ENCODE measurements at regions not wholly inside any gene's neighbourhood (a gene's known extent, or its start where the extent isn't known, plus 50 kb on each side); places are given as distances from the start of the nearest gene placed in this dataset.
"Not testable (repeated sequence)": the region's sequence is repeated elsewhere in the genome, so short reads cannot be mapped to it uniquely, and the experiment has no call there.

GRCh38 chr4:134747108-134747805 lies 545.7 kb upstream of the PABPC4L start:
- Mint-ChIP-seq H3K4me3 (no peak overlapping the region), H3K4me1 (ENCODE audit: low read depth) (no peaks in the 10 kb centered on the region), H3K9me3 (peaks cover 34% of the 10 kb centered on the region), H3K27me3 (ENCODE audit: low read depth) (no peaks in the 10 kb centered on the region), H3K27ac (no peak overlapping the region), H3K36me3 (ENCODE audit: low read depth) (no peaks in the 10 kb centered on the region)
- DNase-seq (ENCODE audit: low spot score), result no peak

GRCh38 chr4:134740290-134740689 lies 538.7 kb upstream of the PABPC4L start:
- no peak for DNase-seq (ENCODE audit: low spot score)
- Mint-ChIP-seq H3K36me3 (ENCODE audit: low read depth) (no peaks in the 10 kb centered on the region), H3K27me3 (ENCODE audit: low read depth) (no peaks in the 10 kb centered on the region), H3K27ac (no peak overlapping the region), H3K9me3 (peaks cover 21% of the 10 kb centered on the region), H3K4me1 (ENCODE audit: low read depth) (no peaks in the 10 kb centered on the region), H3K4me3 (no peak overlapping the region)

- H3K4me1 Mint-ChIP-seq (ENCODE audit: low read depth), result no peaks in the 10 kb centered on the region
- H3K36me3 Mint-ChIP-seq (ENCODE audit: low read depth), result no peaks in the 10 kb centered on the region
- no peaks in the 10 kb centered on the region for H3K27me3 Mint-ChIP-seq (ENCODE audit: low read depth)
- H3K27ac Mint-ChIP-seq, result no peak overlapping the region
- DNase-seq (ENCODE audit: low spot score), result no peak
- peaks cover 14% of the 10 kb centered on the region for H3K9me3 Mint-ChIP-seq
- H3K4me3 Mint-ChIP-seq, result no peak overlapping the region
These were observed 534.3 kb upstream of the PABPC4L start for GRCh38 chr4:134735901-134736300.

GRCh38 chr4:134727696-134728095 lies 526.1 kb upstream of the PABPC4L start:
- H3K9me3 Mint-ChIP-seq, result peaks cover 11% of the 10 kb centered on the region
- H3K4me3 Mint-ChIP-seq, result no peak overlapping the region
- H3K27me3 Mint-ChIP-seq (ENCODE audit: low read depth), result no peaks in the 10 kb centered on the region
- no peaks in the 10 kb centered on the region for H3K4me1 Mint-ChIP-seq (ENCODE audit: low read depth)
- DNase-seq (ENCODE audit: low spot score), result no peak
- no peaks in the 10 kb centered on the region for H3K36me3 Mint-ChIP-seq (ENCODE audit: low read depth)
- H3K27ac Mint-ChIP-seq, result no peak overlapping the region

- no peaks in the 10 kb centered on the region for H3K27me3 Mint-ChIP-seq (ENCODE audit: low read depth)
- H3K4me3 Mint-ChIP-seq, result no peak overlapping the region
- H3K4me1 Mint-ChIP-seq (ENCODE audit: low read depth), result no peaks in the 10 kb centered on the region
- H3K36me3 Mint-ChIP-seq (ENCODE audit: low read depth), result no peaks in the 10 kb centered on the region
- peaks cover 8% of the 10 kb centered on the region for H3K9me3 Mint-ChIP-seq
- no peak for DNase-seq (ENCODE audit: low spot score)
- no peak overlapping the region for H3K27ac Mint-ChIP-seq
These were observed 520.7 kb upstream of the PABPC4L start for GRCh38 chr4:134722306-134722705.

GRCh38 chr4:134720030-134720429 lies 518.4 kb upstream of the PABPC4L start:
- H3K27ac Mint-ChIP-seq, result no peak overlapping the region
- DNase-seq (ENCODE audit: low spot score), result no peak
- no peaks in the 10 kb centered on the region for H3K36me3 Mint-ChIP-seq (ENCODE audit: low read depth)
- H3K27me3 Mint-ChIP-seq (ENCODE audit: low read depth), result no peaks in the 10 kb centered on the region
- peaks cover 12% of the 10 kb centered on the region for H3K9me3 Mint-ChIP-seq
- H3K4me3 Mint-ChIP-seq, result no peak overlapping the region
- no peaks in the 10 kb centered on the region for H3K4me1 Mint-ChIP-seq (ENCODE audit: low read depth)

- Mint-ChIP-seq H3K36me3 (ENCODE audit: low read depth) (no peaks in the 10 kb centered on the region), H3K9me3 (peaks cover 8% of the 10 kb centered on the region), H3K27ac (no peak overlapping the region), H3K4me1 (ENCODE audit: low read depth) (no peaks in the 10 kb centered on the region), H3K27me3 (ENCODE audit: low read depth) (no peaks in the 10 kb centered on the region), H3K4me3 (no peak overlapping the region)
- DNase-seq (ENCODE audit: low spot score), result no peak
These were observed 507.0 kb upstream of the PABPC4L start for GRCh38 chr4:134708616-134709015.

GRCh38 chr4:134708026-134708425 lies 506.4 kb upstream of the PABPC4L start:
- Mint-ChIP-seq H3K36me3 (ENCODE audit: low read depth) (no peaks in the 10 kb centered on the region), H3K4me3 (no peak overlapping the region), H3K9me3 (peaks cover 6% of the 10 kb centered on the region), H3K27ac (no peak overlapping the region), H3K4me1 (ENCODE audit: low read depth) (no peaks in the 10 kb centered on the region), H3K27me3 (ENCODE audit: low read depth) (no peaks in the 10 kb centered on the region)
- DNase-seq (ENCODE audit: low spot score), result no peak

GRCh38 chr4:134702374-134702773 lies 500.8 kb upstream of the PABPC4L start:
- DNase-seq (ENCODE audit: low spot score), result no peak
- Mint-ChIP-seq H3K27ac (no peak overlapping the region), H3K27me3 (ENCODE audit: low read depth) (no peaks in the 10 kb centered on the region), H3K36me3 (ENCODE audit: low read depth) (no peaks in the 10 kb centered on the region), H3K4me3 (no peak overlapping the region), H3K4me1 (ENCODE audit: low read depth) (no peaks in the 10 kb centered on the region), H3K9me3 (peaks cover 3% of the 10 kb centered on the region)

GRCh38 chr4:134700251-134700650 lies 498.7 kb upstream of the PABPC4L start:
- no peak overlapping the region for H3K27ac Mint-ChIP-seq
- no peaks in the 10 kb centered on the region for H3K4me1 Mint-ChIP-seq (ENCODE audit: low read depth)
- H3K27me3 Mint-ChIP-seq (ENCODE audit: low read depth), result no peaks in the 10 kb centered on the region
- peaks cover 6% of the 10 kb centered on the region for H3K9me3 Mint-ChIP-seq
- no peak overlapping the region for H3K4me3 Mint-ChIP-seq
- DNase-seq (ENCODE audit: low spot score), result no peak
- no peaks in the 10 kb centered on the region for H3K36me3 Mint-ChIP-seq (ENCODE audit: low read depth)

GRCh38 chr4:134698831-134699230 lies 497.2 kb upstream of the PABPC4L start:
- not testable (repeated sequence) for H3K27me3 Mint-ChIP-seq (ENCODE audit: low read depth); H3K36me3 Mint-ChIP-seq (ENCODE audit: low read depth); H3K27ac Mint-ChIP-seq; DNase-seq (ENCODE audit: low spot score); H3K9me3 Mint-ChIP-seq; H3K4me1 Mint-ChIP-seq (ENCODE audit: low read depth); H3K4me3 Mint-ChIP-seq

GRCh38 chr4:134695433-134695832 lies 493.8 kb upstream of the PABPC4L start:
- Mint-ChIP-seq H3K27ac (no peak overlapping the region), H3K4me1 (ENCODE audit: low read depth) (no peaks in the 10 kb centered on the region), H3K4me3 (no peak overlapping the region), H3K36me3 (ENCODE audit: low read depth) (no peaks in the 10 kb centered on the region), H3K27me3 (ENCODE audit: low read depth) (no peaks in the 10 kb centered on the region), H3K9me3 (peaks cover 13% of the 10 kb centered on the region)
- DNase-seq (ENCODE audit: low spot score), result no peak

GRCh38 chr4:134691915-134692314 lies 490.3 kb upstream of the PABPC4L start:
- no peaks in the 10 kb centered on the region for H3K36me3 Mint-ChIP-seq (ENCODE audit: low read depth)
- H3K27me3 Mint-ChIP-seq (ENCODE audit: low read depth), result no peaks in the 10 kb centered on the region
- DNase-seq (ENCODE audit: low spot score), result no peak
- no peak overlapping the region for H3K27ac Mint-ChIP-seq
- H3K4me1 Mint-ChIP-seq (ENCODE audit: low read depth), result no peaks in the 10 kb centered on the region
- peaks cover 23% of the 10 kb centered on the region for H3K9me3 Mint-ChIP-seq
- H3K4me3 Mint-ChIP-seq, result no peak overlapping the region

GRCh38 chr4:134687646-134688628 lies 486.3 kb upstream of the PABPC4L start:
- DNase-seq (ENCODE audit: low spot score), result no peak
- Mint-ChIP-seq H3K9me3 (peaks cover 25% of the 10 kb centered on the region), H3K4me3 (no peak overlapping the region), H3K4me1 (ENCODE audit: low read depth) (no peaks in the 10 kb centered on the region), H3K27me3 (ENCODE audit: low read depth) (no peaks in the 10 kb centered on the region), H3K36me3 (ENCODE audit: low read depth) (no peaks in the 10 kb centered on the region), H3K27ac (no peak overlapping the region)
